ENCODE measurements at regions not wholly inside any gene's neighbourhood (a gene's known extent, or its start where the extent isn't known, plus 50 kb on each side); places are given as distances from the start of the nearest gene placed in this dataset.

DNA sequence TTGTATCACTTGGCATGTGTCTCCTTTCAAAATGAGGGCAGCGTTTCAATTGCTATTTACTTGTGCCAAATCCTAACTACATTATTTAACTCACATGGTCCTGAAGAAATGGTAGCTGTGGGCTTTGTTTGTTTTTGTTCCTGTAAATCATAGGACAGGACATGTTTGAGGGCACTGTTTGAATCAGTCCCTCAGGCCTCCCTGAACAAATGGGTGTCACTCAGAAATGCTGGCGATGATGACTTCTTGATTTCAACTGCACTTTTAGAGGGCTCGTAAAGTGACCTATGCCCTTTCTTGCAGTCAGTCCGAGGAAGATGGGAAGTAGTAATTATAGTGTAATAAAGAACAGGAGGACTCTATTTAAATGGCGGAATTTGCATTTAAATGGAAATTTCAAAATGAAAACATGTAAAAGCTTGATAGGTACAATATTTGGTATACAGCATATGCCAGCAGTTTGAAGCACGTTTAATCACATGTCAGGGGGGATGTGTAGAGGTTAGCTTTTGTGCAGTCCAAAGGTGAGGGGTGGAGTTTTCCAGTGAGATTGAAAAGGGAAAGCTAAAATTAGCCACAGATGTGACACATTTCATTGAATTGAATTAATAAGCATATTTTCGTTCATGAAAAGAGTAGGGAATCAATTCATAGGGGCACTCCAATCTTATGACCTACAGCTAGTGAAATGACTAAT, 1958.7 kb upstream of the IGFBP7 start:
- H3K9me3 ChIP-seq (ENCODE audit: low read depth): no peaks in the 10 kb centered on the region

DNA sequence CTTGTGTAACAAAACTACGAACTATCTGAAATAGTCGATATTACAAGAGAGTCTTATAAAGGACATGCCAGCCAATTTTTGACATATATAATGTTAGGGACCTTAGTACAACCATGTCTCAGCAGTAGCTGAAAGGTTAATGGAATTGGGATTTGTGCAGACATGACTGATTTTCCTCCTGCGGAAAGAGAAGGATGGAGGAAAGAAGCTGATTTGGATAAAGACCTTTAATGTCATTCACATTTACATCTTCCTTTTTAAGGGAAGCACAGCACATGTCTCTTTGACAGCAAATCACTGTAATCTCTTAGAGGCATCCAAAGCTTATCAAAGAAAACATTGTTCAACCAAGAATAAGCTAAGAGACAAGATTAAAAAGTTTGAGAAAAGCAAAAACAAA, 1976.2 kb upstream of the IGFBP7 start:
- H3K4me3 ChIP-seq: no peak overlapping the region
- H3K79me2 ChIP-seq: no peaks in the 10 kb centered on the region
- 76% methylated on average over 3 of the region's 3 CpGs for WGBS (ENCODE audit: low lambda C conversion rate, missing lambda C conversion rate)
- H3K4me2 ChIP-seq: no peak overlapping the region
- H2AFZ ChIP-seq: no peak overlapping the region
- no peaks in the 10 kb centered on the region for H3K27me3 ChIP-seq
- H4K20me1 ChIP-seq (ENCODE audit: insufficient read depth, poor library complexity, severe bottlenecking): no peaks in the 10 kb centered on the region
- TF ChIP-seq CTCF (IDR thresholded peaks at IDR 0.05; ENCODE audit: poor library complexity): no peak
- no peak for TF ChIP-seq EZH2phosphoT487 (IDR thresholded peaks at IDR 0.05; ENCODE audit: low read depth, severe bottlenecking, unreplicated experiment)
- no peak for TF ChIP-seq EZH2 (IDR thresholded peaks at IDR 0.05; ENCODE audit: borderline replicate concordance)
- H3K36me3 ChIP-seq (replicated peaks; ENCODE audit: insufficient read depth, low read depth): no peaks in the 10 kb centered on the region
- H3K27ac ChIP-seq: no peak overlapping the region
- DNase-seq (ENCODE audit: low spot score): no peak
- no peaks in the 10 kb centered on the region for H3K9me2 ChIP-seq (replicated peaks; ENCODE audit: insufficient read depth)
- H3K9me3 ChIP-seq (ENCODE audit: low read depth): no peaks in the 10 kb centered on the region
- H3K4me1 ChIP-seq (ENCODE audit: insufficient read depth): no peaks in the 10 kb centered on the region

More for the DNA sequence above, 1958.7 kb upstream of the IGFBP7 start:
- H3K27me3 ChIP-seq: no peaks in the 10 kb centered on the region
- 66% methylated on average over 7 of the region's 7 CpGs for WGBS (ENCODE audit: low lambda C conversion rate, missing lambda C conversion rate)
- no peaks in the 10 kb centered on the region for H3K9me2 ChIP-seq (replicated peaks; ENCODE audit: insufficient read depth)
- DNase-seq (ENCODE audit: low spot score): no peak
- H3K4me1 ChIP-seq (ENCODE audit: insufficient read depth): no peaks in the 10 kb centered on the region
- H3K79me2 ChIP-seq: no peaks in the 10 kb centered on the region
- no peak overlapping the region for H2AFZ ChIP-seq
- H3K4me2 ChIP-seq: no peak overlapping the region
- TF ChIP-seq CTCF (IDR thresholded peaks at IDR 0.05; ENCODE audit: poor library complexity) (no peak), EZH2phosphoT487 (IDR thresholded peaks at IDR 0.05; ENCODE audit: low read depth, severe bottlenecking, unreplicated experiment) (no peak)
- H3K4me3 ChIP-seq: no peak overlapping the region
- no peak overlapping the region for H3K27ac ChIP-seq
- no peaks in the 10 kb centered on the region for H4K20me1 ChIP-seq (ENCODE audit: insufficient read depth, poor library complexity, severe bottlenecking)
- H3K36me3 ChIP-seq (replicated peaks; ENCODE audit: insufficient read depth, low read depth): no peaks in the 10 kb centered on the region

DNA sequence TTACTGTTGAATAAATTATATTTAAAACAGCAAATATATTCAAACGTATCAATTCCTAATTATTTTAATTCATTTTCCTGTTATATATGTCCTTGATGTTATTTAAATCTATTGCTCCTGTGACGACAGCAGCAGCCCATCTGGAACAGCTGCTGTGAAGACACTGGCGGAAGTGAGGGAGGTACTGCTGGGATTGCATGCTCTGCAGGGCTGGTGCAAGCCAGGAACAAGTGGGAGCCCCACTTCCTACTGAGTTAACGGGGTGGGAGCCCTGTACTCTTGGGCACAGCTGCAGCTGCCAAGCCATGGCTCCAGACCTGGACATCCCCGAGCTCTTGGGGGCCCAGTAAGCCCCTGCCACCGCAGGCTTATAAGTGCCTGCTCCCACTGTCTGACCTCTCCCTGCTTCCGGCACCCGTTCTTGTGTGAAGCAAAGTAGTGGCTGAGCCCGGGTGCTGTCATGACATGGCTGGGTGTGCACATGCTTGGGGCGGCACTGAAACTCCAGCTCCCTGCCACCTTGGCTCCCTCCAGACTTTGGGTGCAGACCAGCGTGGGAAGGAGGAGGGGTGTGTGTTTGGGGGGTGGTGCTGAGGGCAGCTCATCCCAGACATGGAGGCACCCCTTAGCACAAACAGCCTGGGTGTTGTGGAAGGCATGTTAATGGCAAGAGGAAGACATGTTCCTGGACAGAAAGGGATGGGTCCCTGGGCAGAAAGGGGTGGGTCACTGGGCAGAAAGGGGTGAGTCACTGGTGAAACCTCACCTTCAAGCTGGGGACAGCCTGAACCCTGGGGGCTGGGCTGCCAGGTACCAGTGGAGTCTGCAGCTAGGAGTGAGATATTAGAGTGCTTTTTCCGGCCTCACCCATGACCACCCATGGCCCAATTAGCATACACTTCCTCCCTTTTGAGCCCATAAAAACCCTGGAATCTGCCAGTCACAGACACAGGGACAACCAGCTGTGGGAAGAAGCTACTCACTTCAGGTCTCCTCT, 1981.3 kb upstream of the IGFBP7 start:
- H4K20me1 ChIP-seq (ENCODE audit: insufficient read depth, poor library complexity, severe bottlenecking): no peaks in the 10 kb centered on the region
- TF ChIP-seq CTCF (IDR thresholded peaks at IDR 0.05; ENCODE audit: poor library complexity) (no peak), EZH2 (IDR thresholded peaks at IDR 0.05; ENCODE audit: borderline replicate concordance) (no peak), EZH2phosphoT487 (IDR thresholded peaks at IDR 0.05; ENCODE audit: low read depth, severe bottlenecking, unreplicated experiment) (no peak)
- no peaks in the 10 kb centered on the region for H3K27me3 ChIP-seq
- no peaks in the 10 kb centered on the region for H3K9me2 ChIP-seq (replicated peaks; ENCODE audit: insufficient read depth)
- no peak overlapping the region for H2AFZ ChIP-seq
- no peak overlapping the region for H3K4me3 ChIP-seq
- H3K4me1 ChIP-seq (ENCODE audit: insufficient read depth): no peaks in the 10 kb centered on the region
- H3K79me2 ChIP-seq: no peaks in the 10 kb centered on the region
- 86% methylated on average over 12 of the region's 12 CpGs for WGBS (ENCODE audit: low lambda C conversion rate, missing lambda C conversion rate)
- H3K36me3 ChIP-seq (replicated peaks; ENCODE audit: insufficient read depth, low read depth): no peaks in the 10 kb centered on the region
- no peak overlapping the region for H3K4me2 ChIP-seq
- no peaks in the 10 kb centered on the region for H3K9me3 ChIP-seq (ENCODE audit: low read depth)
- H3K27ac ChIP-seq: no peak overlapping the region
- no peak for DNase-seq (ENCODE audit: low spot score)

Measured in hepatocyte (in vitro differentiated cells).